Hepatocyte (in vitro differentiated cells): ENCODE measurements at regions not wholly inside any gene's neighbourhood (a gene's known extent, or its start where the extent isn't known, plus 50 kb on each side); places are given as distances from the start of the nearest gene placed in this dataset.

Experiments
- EZH2phosphoT487 ChIP-seq: fragments of 200-600 bp; sonication (generic); IDR thresholded peaks from one replicate; pipeline ENCODE4 v1.6.1; 2018; ENCODE audit warnings: antibody characterized with exemption, mild to moderate bottlenecking, low read depth, moderate library complexity; ENCODE audit not compliant: unreplicated experiment, severe bottlenecking
- TF ChIP-seq, protein P1 (sequence below): fragments of 200-600 bp; sonication (generic); IDR thresholded peaks from 2 replicates; pipeline ENCODE4 v1.5.1; 2016; ENCODE audit warnings: antibody characterized with exemption, mild to moderate bottlenecking; ENCODE audit not compliant: poor library complexity

DNA sequence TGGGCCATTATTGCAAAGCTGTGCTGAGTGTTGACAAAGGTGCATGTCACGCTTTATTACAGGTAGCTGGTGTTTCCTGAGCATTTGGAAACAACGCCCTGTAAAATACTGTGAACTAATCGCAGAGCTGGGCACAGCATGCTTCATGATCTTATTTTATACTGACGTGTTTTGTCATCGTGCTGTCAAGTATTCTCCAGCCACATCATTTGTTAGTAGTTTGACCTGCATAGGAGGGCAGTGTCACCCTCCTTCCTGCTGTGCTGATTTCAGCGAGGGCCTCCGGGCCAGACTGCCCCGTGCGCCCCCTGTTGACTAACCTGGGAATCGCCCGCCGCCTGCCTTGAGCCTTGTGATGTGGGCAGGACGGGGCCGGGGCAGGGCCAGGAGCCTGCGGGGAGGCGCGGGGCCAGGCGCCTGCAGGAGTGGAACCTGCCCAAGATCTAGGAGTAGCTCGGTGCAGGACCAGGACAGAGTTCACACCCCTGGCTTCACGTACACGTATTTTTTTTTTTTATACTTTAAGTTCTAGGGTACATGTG, 820.7 kb downstream of the KCNJ18 start:
- TF ChIP-seq, protein P1, sequence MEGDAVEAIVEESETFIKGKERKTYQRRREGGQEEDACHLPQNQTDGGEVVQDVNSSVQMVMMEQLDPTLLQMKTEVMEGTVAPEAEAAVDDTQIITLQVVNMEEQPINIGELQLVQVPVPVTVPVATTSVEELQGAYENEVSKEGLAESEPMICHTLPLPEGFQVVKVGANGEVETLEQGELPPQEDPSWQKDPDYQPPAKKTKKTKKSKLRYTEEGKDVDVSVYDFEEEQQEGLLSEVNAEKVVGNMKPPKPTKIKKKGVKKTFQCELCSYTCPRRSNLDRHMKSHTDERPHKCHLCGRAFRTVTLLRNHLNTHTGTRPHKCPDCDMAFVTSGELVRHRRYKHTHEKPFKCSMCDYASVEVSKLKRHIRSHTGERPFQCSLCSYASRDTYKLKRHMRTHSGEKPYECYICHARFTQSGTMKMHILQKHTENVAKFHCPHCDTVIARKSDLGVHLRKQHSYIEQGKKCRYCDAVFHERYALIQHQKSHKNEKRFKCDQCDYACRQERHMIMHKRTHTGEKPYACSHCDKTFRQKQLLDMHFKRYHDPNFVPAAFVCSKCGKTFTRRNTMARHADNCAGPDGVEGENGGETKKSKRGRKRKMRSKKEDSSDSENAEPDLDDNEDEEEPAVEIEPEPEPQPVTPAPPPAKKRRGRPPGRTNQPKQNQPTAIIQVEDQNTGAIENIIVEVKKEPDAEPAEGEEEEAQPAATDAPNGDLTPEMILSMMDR, result no peak
- no peak for TF ChIP-seq EZH2phosphoT487
